HG02852 (cell line): ENCODE measurements at regions not wholly inside any gene's neighbourhood (a gene's known extent, or its start where the extent isn't known, plus 50 kb on each side); places are given as distances from the start of the nearest gene placed in this dataset.

Source experiments
- ATAC-seq: cut with Tn5 transposase; IDR thresholded peaks from one replicate; pipeline ENCODE4 v1.9.1; 2021; ENCODE audit warnings: mild to moderate bottlenecking, moderate library complexity; ENCODE audit not compliant: unreplicated experiment

- ATAC-seq, result no peak
These were observed 1078.7 kb downstream of the BRD1 start for GRCh38 chr22:48748860-48749554.

- ATAC-seq, result no peak
These were observed 1079.4 kb downstream of the BRD1 start for GRCh38 chr22:48748113-48748859.

GRCh38 chr22:48746789-48747425 is 1080.8 kb downstream of the BRD1 start:
- no peak for ATAC-seq

DNA sequence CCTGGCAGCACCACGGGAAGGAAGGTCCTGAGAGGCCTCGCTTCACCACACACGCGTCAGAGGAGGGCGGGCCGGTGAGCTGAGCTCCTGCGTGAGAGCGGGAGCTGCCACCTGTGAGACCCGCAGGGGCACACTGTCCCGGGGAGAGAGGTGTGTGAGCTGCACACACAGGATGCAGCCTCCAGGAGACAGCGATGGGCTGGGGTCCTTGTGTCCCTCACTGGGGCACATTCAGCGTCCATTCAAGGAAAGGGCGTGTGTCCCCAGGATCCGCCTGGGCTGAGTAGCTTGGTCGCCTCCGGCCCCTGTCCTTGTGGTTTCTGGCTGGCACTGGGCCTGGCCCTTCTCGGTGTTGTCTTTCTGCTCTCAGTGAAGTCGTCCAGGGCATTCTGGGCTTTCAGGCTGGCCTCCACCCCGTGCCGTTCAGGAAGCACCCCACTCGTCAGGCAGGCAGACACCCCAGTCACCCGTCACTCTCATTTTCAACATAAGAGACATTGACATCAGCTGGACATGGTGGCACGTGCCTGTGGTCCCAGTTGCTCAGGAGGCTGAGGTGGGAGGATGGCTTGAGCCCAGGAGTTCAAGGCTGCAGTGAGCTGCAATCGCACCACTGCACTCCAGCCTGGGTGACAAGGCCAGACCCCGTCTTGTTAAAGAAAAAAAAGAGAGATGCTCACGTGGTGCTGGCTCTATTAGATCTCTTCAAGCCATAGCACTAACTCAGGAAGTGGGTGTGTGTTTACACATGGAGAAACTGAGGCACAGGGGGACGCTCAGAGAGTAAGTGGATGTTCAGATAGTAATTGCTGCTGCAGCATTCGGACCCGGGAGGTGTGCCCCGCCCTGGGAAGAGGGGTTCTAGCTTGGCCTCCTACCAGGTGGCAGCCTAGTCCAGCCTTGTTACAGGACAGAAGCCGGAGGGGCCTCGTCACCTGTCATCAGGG is 1081.6 kb downstream of the BRD1 start:
- ATAC-seq, result no peak

DNA sequence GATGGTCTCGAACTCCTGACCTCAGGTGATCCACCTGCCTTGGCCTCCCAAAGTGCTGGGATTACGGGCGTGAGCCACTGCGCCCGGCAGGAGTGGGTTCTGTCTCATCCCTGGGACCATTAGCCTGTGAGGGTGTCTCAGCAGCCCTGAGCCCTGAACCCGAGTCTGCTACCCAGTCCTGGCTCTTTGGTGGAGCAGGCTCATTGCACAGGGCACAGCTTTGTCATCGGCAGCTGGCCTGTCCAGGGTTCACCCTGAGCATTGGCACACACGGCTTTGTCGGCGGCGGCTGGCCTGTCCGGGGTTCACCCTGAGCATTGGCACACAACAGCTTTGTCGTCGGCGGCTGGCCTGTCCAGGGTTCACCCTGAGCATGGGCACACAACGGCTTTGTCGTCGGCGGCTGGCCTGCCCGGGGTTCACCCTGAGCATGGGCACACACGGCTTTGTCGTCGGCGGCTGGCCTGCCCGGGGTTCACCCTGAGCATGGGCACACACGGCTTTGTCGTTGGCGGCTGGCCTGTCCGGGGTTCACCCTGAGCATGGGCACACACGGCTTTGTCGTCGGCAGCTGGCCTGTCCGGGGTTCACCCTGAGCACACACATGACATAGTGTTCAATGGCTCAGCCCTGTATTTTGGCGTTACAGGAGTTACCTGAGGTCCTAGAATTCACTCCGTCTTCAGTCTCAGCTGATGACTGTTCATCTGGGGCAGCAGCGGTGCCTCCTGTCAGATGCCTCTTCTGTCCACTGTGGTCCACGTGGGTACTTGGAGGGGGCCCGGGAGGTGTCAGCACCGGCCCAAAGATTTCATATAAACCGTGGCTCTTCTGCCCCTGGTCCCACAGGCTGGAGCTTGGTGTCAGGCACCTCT is 1082.5 kb downstream of the BRD1 start:
- ATAC-seq, result no peak

- ATAC-seq, result no peak
These were observed 1083.4 kb downstream of the BRD1 start for GRCh38 chr22:48744283-48744641.

DNA sequence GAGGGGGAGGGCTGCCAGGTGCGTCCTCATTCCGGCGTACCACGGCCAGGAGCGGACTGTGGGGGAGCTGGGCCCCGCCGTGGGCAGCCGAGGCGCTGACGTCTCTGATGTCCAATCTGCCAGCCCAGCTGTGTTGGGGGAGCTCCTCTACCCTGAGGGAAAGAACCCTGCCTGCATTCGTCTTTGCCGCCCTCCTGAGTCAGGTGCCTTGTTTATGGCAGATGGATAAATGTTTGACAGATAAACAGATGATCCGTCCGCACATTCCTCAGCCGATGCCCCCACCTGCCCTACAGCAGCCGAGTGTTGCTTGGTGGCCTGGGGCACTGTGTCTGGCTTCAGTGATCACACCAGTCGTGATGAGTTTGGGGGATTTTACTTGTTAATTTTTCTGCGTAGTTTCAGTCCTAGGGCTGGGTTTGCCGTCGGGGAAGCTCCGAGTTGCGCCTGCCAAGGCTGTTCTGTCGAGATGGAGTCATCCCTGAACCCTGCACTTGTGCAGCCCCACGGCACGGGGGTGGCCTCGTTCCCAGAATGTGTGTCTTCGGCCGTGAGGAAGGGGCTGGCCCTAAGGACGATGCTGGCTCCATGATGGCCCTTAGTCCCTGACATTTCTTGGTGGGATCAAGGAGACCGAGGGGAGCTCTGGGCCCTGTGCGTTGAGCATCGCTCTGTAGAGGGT is 1083.9 kb downstream of the BRD1 start:
- no peak for ATAC-seq

DNA sequence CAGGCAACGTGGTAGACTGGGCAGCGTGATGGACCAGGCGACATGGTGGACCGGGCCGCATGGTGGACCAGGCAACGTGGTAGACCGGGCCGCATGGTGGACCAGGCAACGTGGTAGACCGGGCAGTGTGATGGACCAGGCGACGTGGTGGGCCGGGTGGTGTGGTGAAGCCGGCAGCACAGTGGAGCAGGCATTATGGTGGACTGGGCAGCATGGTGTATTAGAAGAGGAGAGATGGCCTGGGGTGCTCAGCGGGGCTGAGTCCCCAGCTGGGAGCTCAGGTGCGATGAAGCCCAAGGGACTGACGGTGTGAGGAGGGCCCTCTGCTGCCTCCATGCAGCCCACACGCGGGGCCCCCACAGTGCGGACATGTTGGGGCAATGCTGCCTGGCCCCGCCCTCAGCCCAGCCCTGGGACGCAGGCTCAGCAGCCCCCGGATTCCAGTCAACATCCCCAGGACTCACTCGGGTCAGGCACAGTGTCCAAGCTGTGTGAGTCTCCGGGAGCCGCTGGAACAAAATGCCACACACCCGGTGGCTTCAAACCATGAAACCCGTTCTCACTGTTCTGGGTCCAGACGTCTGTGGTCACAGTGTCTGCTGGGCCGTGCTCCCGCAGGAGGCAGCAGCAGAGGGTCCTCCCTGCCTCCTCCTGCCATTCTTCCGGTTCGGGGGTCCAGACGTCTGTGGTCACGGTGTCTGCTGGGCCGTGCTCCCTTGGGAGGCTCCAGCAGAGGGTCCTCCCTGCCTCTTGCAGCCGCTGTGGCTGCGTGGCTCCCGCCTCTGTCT is 1084.9 kb downstream of the BRD1 start:
- ATAC-seq, result no peak

- no peak for ATAC-seq
These were observed 1085.5 kb downstream of the BRD1 start for GRCh38 chr22:48742191-48742555.

DNA sequence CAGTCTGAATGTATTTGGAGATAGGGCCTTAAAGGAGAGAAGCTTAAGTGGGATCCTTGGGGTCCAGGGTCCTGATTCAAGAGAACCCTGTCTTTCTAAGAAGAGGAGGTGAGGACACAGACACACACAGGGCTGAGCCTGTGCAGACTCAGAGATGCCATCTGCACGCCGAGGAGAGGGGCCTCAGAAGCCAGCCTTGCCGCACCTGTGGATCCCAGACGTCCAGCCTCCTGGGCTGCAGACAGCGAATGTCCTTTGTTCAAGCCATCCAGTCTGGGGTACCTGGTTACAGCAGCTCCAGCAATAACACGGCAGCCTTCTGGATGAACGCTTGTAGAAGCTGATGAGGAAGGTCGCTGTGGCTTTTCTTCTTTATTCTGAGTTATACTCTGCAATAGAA is 1086.1 kb downstream of the BRD1 start:
- no peak for ATAC-seq

- ATAC-seq, result no peak
These were observed 1086.8 kb downstream of the BRD1 start for GRCh38 chr22:48740731-48741405.

DNA sequence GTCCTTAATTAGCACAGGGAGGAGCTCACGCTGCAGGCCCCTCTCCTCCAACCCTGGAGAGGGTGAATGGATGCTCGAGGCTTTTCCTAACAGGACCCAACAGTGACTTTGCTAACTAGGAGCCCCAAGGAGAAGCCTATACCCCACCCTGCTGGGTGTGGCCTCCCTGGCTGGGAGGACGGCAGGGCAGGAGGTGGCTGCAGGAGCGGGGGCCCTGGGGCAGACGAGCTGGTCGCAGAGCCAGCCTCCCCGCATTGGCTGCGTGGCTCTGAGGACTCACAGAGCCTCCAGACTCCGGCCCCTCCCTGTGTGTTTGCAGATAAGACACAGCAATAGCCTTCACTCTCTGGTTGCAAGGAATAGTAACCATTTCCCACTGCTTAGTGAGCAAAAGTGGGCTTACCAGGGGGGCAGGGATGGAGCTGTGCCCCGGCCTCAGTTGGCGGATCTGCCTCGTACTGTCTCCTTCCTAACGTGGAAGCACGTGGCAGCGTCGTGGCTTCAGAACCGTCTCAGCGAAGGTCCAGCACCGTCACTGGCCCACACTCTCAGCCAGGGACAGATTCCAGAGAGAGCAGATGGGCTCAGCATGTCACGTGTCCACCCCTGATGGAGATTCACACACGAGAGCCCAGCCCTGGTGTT is 1087.5 kb downstream of the BRD1 start:
- ATAC-seq, result no peak

GRCh38 chr22:48739348-48740085 is 1088.2 kb downstream of the BRD1 start:
- ATAC-seq, result no peak

DNA sequence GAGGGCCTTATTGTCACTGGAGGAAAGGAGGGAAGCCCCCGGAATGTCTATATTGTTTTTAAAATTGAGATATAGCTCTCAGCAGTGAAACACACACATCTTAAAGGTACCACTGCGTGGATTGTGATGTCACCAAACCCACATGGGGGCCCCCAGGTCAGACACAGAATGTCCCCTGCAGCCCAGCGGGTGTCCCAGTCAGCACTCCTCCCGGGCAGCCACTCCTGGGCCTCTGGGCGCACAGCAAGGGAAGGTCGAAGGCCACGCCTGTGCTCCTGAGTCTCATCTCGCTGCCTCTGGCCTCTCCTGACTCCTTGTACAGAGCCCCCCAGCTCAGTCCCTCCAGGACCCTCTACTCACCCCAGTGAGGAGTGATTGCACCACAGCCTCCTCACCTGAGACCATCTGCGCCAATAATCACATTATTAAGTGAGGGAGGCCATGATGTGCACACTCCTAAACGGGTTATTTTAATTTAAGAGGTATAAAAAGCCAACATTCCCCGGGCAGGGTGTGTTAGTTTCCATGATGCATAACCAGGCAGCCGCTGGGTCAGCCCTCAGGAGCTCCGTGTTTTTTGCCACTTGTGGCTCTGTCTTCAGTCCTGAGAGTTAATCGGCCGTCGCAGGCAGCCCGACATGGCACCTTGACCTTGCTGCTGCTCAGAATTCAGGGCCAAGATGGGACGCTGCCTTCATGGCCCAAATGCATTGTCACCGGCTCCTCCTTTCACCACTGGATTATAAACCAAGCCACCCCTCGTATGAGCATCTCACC is 1089.3 kb downstream of the BRD1 start:
- ATAC-seq, result no peak

- ATAC-seq, result no peak
These were observed 1090.0 kb downstream of the BRD1 start for GRCh38 chr22:48737461-48738203.
